BJ (cell line): ENCODE measurements at regions not wholly inside any gene's neighbourhood (a gene's known extent, or its start where the extent isn't known, plus 50 kb on each side); places are given as distances from the start of the nearest gene placed in this dataset.

Experiments used
- CTCF ChIA-PET: fragments of 350-600 bp; formaldehyde crosslinking; extraction: SDS; loops from one replicate; lab custom pipeline; 2021; ENCODE audit warnings: antibody characterized with exemption, inconsistent platforms; lab: Yijun Ruan, JAX
- POLR2A ChIA-PET: fragments of 300-600 bp; sonication (Branson Sonifier 250); formaldehyde crosslinking; extraction: SDS; loops from one replicate; lab custom pipeline; 2021; ENCODE audit warnings: antibody characterized with exemption; lab: Charles Lee
- DNase-seq: peaks from one replicate; pipeline ENCODE4 v3.0.0-alpha.2; 2011; ENCODE audit warnings: low read depth
- H3K27me3 ChIP-seq: 2 replicates; pipeline ENCODE4 v1.6.0; 2011; ENCODE audit warnings: low read length; ENCODE audit not compliant: control insufficient read depth, insufficient read depth
- H3K36me3 ChIP-seq: 2 replicates; pipeline ENCODE4 v1.5.1; 2011; ENCODE audit warnings: low read length; ENCODE audit not compliant: control insufficient read depth, insufficient read depth
- H3K4me3 ChIP-seq: 2 replicates; pipeline ENCODE4 v1.5.1; 2011; ENCODE audit warnings: low read depth, mild to moderate bottlenecking, control low read depth, low read length
- TF ChIP-seq, protein P1 (sequence below): IDR thresholded peaks from 2 replicates; pipeline ENCODE4 v1.5.1; 2011; ENCODE audit warnings: low read depth, mild to moderate bottlenecking, control low read depth, inconsistent platforms, low read length, moderate library complexity; ENCODE audit not compliant: insufficient read depth

GRCh38 chrY:9041474-9041873 is 295.8 kb upstream of the TSPY4 start:
- DNase-seq: no peak
- CTCF ChIA-PET: no interaction called here
- POLR2A ChIA-PET: no interaction called here
- TF ChIP-seq, protein P1, sequence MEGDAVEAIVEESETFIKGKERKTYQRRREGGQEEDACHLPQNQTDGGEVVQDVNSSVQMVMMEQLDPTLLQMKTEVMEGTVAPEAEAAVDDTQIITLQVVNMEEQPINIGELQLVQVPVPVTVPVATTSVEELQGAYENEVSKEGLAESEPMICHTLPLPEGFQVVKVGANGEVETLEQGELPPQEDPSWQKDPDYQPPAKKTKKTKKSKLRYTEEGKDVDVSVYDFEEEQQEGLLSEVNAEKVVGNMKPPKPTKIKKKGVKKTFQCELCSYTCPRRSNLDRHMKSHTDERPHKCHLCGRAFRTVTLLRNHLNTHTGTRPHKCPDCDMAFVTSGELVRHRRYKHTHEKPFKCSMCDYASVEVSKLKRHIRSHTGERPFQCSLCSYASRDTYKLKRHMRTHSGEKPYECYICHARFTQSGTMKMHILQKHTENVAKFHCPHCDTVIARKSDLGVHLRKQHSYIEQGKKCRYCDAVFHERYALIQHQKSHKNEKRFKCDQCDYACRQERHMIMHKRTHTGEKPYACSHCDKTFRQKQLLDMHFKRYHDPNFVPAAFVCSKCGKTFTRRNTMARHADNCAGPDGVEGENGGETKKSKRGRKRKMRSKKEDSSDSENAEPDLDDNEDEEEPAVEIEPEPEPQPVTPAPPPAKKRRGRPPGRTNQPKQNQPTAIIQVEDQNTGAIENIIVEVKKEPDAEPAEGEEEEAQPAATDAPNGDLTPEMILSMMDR: no peak
- H3K4me3 ChIP-seq: no peak overlapping the region
- no peaks in the 10 kb centered on the region for H3K36me3 ChIP-seq
- H3K27me3 ChIP-seq: no peaks in the 10 kb centered on the region
